Motor neuron (in vitro differentiated cells): ENCODE measurements at regions not wholly inside any gene's neighbourhood (a gene's known extent, or its start where the extent isn't known, plus 50 kb on each side); places are given as distances from the start of the nearest gene placed in this dataset.

ENCODE experiments used
- ATAC-seq, 8 experiments: fragments of 200-7000 bp; cut with Tn5 transposase; replicated peaks in 6 of 8; 2 replicates each; pipeline ENCODE4 v1.8.0; 2021; ENCODE audit warnings: mild to moderate bottlenecking in 8 of 8, moderate library complexity in 8 of 8
- H3K27ac ChIP-seq, 2 donors: fragments of 250-450 bp; sonication (Bioruptor Pico); 2 replicates each; pipeline ENCODE4 v1.9.0; 2021; ENCODE audit warnings: antibody characterized with exemption in 2 of 2, mild to moderate bottlenecking in 2 of 2, moderate library complexity in 1 of 2
- H3K4me1 ChIP-seq, 2 donors: fragments of 250-450 bp; sonication (Bioruptor Pico); replicated peaks in 1 of 2; 2 replicates each; pipeline ENCODE4 v1.6.1; 2021; ENCODE audit warnings: antibody characterized with exemption in 2 of 2, mild to moderate bottlenecking in 2 of 2, moderate library complexity in 1 of 2
- H3K4me3 ChIP-seq, 5 donors: fragments of 250-450 bp; sonication (Bioruptor Pico); 2 replicates each; pipeline ENCODE4 v1.9.0; 2021; ENCODE audit warnings: antibody characterized with exemption in 5 of 5, mild to moderate bottlenecking in 5 of 5, moderate library complexity in 4 of 5
- WGBS, 10 experiments: fragments of 450-650 bp; shearing (Covaris generic); methylation state at CpG; one replicate each; pipeline ENCODE4 v1.0.0; 2022; 5-methylcytosine and 5-hydroxymethylcytosine counted together
- in situ Hi-C, 9 experiments: fragments of 400-800 bp; cut with MboI; loops; one replicate each; pipeline ENCODE4 v1.15.0; 2021; ENCODE audit warnings: low sequenced_read_pairs in 9 of 9, low pct_unique_long_range_greater_than_20kb in 2 of 9; ENCODE audit not compliant: unreplicated experiment in 9 of 9

GRCh38 chr12:71071536-71072097 lies 86.2 kb downstream of the TSPAN8 start:
- Histone ChIP-seq H3K27ac (no peak overlapping the region), H3K4me3 (no peak overlapping the region), H3K4me1 (no peaks in the 10 kb centered on the region)
- ATAC-seq, result no peak
- WGBS, 10 experiments, result 0 to 95% (median 44%) methylated on average over 1 to 3 of the region's 3 CpGs; no CpG with 5 or more reads in 3 of the 10 experiments
- in situ Hi-C loops, result no loop called here

GRCh38 chr12:71070416-71071128 lies 87.2 kb downstream of the TSPAN8 start:
- ATAC-seq, result peak in 1 of 8 experiments; percentile 17
- no peak overlapping the region for H3K4me3 ChIP-seq
- no peaks in the 10 kb centered on the region for H3K4me1 ChIP-seq
- no peak overlapping the region for H3K27ac ChIP-seq
- 0 to 100% (median 83%) methylated on average over 1 to 3 of the region's 3 CpGs; no CpG with 5 or more reads in 1 of the 10 experiments for WGBS, 10 experiments
- in situ Hi-C loops, result no loop called here

GRCh38 chr12:71069311-71069710 lies 88.5 kb downstream of the TSPAN8 start:
- H3K4me3 ChIP-seq, result no peak overlapping the region
- no peaks in the 10 kb centered on the region for H3K4me1 ChIP-seq
- H3K27ac ChIP-seq, result no peak overlapping the region
- ATAC-seq, result no peak
- WGBS, 10 experiments, result 3 to 100% (median 64%) methylated on average over 1 to 2 of the region's 2 CpGs; no CpG with 5 or more reads in 2 of the 10 experiments
- in situ Hi-C loops, result no loop called here

- no peak overlapping the region for H3K27ac ChIP-seq
- no peaks in the 10 kb centered on the region for H3K4me1 ChIP-seq
- no peak overlapping the region for H3K4me3 ChIP-seq
- ATAC-seq, result no peak
- WGBS, 10 experiments, result 22 to 100% (median 84%) methylated on average over 1 to 7 of the region's 7 CpGs; no CpG with 5 or more reads in 1 of the 10 experiments
- in situ Hi-C loops, result no loop called here
Measured at GRCh38 chr12:71063087-71063486, 94.7 kb downstream of the TSPAN8 start.

GRCh38 chr12:71061451-71061850 lies 96.3 kb downstream of the TSPAN8 start:
- peak in 1 of 8 experiments; percentile 17 for ATAC-seq
- 13 to 91% (median 80%) methylated on average over 1 of the region's 1 CpG; no CpG with 5 or more reads in 3 of the 10 experiments for WGBS, 10 experiments
- H3K4me3 ChIP-seq, result no peak overlapping the region
- H3K4me1 ChIP-seq, result no peaks in the 10 kb centered on the region
- in situ Hi-C loops, result no loop called here
- no peak overlapping the region for H3K27ac ChIP-seq

GRCh38 chr12:71060426-71060825 lies 97.4 kb downstream of the TSPAN8 start:
- no peaks in the 10 kb centered on the region for H3K4me1 ChIP-seq
- H3K4me3 ChIP-seq, result no peak overlapping the region
- in situ Hi-C loops, result no loop called here
- no peak for ATAC-seq
- 67 to 100% (median 87%) methylated on average over 1 to 4 of the region's 4 CpGs; no CpG with 5 or more reads in 1 of the 10 experiments for WGBS, 10 experiments
- no peak overlapping the region for H3K27ac ChIP-seq

- H3K27ac ChIP-seq, result no peak overlapping the region
- WGBS, 10 experiments, result 0 to 94% (median 73%) methylated on average over 1 to 2 of the region's 2 CpGs; no CpG with 5 or more reads in 1 of the 10 experiments
- H3K4me1 ChIP-seq, result no peaks in the 10 kb centered on the region
- H3K4me3 ChIP-seq, result no peak overlapping the region
- no peak for ATAC-seq
- in situ Hi-C loops, result no loop called here
Measured at GRCh38 chr12:71057330-71057729, 100.5 kb downstream of the TSPAN8 start.

GRCh38 chr12:71054551-71054950 lies 103.2 kb downstream of the TSPAN8 start:
- ATAC-seq, result no peak
- H3K27ac ChIP-seq, result no peak overlapping the region
- H3K4me1 ChIP-seq, result no peaks in the 10 kb centered on the region
- no peak overlapping the region for H3K4me3 ChIP-seq
- 0 to 83% (median 56%) methylated on average over 1 to 2 of the region's 2 CpGs; no CpG with 5 or more reads in 1 of the 10 experiments for WGBS, 10 experiments
- in situ Hi-C loops, result no loop called here

GRCh38 chr12:71046215-71046614 lies 111.6 kb downstream of the TSPAN8 start:
- ATAC-seq, result peak in 1 of 8 experiments; percentile 40
- Histone ChIP-seq H3K4me1 (no peaks in the 10 kb centered on the region), H3K4me3 (no peak overlapping the region), H3K27ac (no peak overlapping the region)
- in situ Hi-C loops, result no loop called here

- in situ Hi-C loops, result no loop called here
- Histone ChIP-seq H3K4me3 (no peak overlapping the region), H3K27ac (no peak overlapping the region), H3K4me1 (no peaks in the 10 kb centered on the region)
- peak in 1 of 8 experiments; percentile 27 for ATAC-seq
- WGBS, 10 experiments, result 0 to 88% (median 40%) methylated on average over 1 of the region's 1 CpG; no CpG with 5 or more reads in 6 of the 10 experiments
Measured at GRCh38 chr12:71045781-71046180, 112.0 kb downstream of the TSPAN8 start.

- Histone ChIP-seq H3K4me1 (no peaks in the 10 kb centered on the region), H3K27ac (no peak overlapping the region), H3K4me3 (no peak overlapping the region)
- 60 to 100% (median 83%) methylated on average over 1 to 2 of the region's 2 CpGs; no CpG with 5 or more reads in 5 of the 10 experiments for WGBS, 10 experiments
- ATAC-seq, result no peak
- in situ Hi-C loops, result no loop called here
Measured at GRCh38 chr12:71041476-71041875, 116.3 kb downstream of the TSPAN8 start.

GRCh38 chr12:71038960-71039359 lies 118.4 kb upstream of the PTPRR start:
- Histone ChIP-seq H3K4me1 (no peaks in the 10 kb centered on the region), H3K4me3 (no peak overlapping the region), H3K27ac (no peak overlapping the region)
- in situ Hi-C loops, result no loop called here
- WGBS, 10 experiments, result 40 to 100% (median 80%) methylated on average over 1 of the region's 1 CpG; no CpG with 5 or more reads in 5 of the 10 experiments
- ATAC-seq, result no peak

- Histone ChIP-seq H3K27ac (no peak overlapping the region), H3K4me1 (no peaks in the 10 kb centered on the region), H3K4me3 (no peak overlapping the region)
- whole genome bisulfite sequencing, 10 experiments, result 0 to 100% (median 60%) methylated on average over 1 of the region's 1 CpG; no CpG with 5 or more reads in 2 of the 10 experiments
- in situ Hi-C loops, result no loop called here
- ATAC-seq, result peak in 1 of 8 experiments; percentile 31
Measured at GRCh38 chr12:71036526-71036925, 116.0 kb upstream of the PTPRR start.
